HG03565 (cell line): ENCODE measurements at regions not wholly inside any gene's neighbourhood (a gene's known extent, or its start where the extent isn't known, plus 50 kb on each side); places are given as distances from the start of the nearest gene placed in this dataset.
"Not testable (repeated sequence)": the region's sequence is repeated elsewhere in the genome, so short reads cannot be mapped to it uniquely, and the experiment has no call there.

ENCODE experiments used
- ATAC-seq: cut with Tn5 transposase; IDR thresholded peaks from one replicate; pipeline ENCODE4 v1.9.1; 2021; ENCODE audit warnings: mild to moderate bottlenecking, moderate library complexity; ENCODE audit not compliant: unreplicated experiment

DNA sequence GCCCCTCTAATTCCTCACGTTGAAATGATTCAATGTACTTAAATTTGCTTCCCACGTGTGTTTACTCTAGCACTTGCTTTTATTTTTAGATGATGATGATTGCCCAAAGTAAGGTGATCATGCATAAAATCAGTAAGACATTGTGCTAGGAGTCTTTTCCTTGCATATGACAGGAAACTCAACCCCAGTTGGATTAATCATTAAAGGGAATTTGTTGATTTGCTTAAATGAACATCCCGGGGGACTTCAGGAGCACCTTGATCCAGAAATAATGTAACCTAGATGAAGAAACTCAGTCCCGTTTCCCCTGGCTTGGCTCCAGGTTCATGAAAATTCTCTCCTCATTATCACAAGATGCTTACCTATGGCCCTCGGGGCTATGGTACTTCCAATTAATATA lies 106.1 kb upstream of the STC2 start:
- ATAC-seq: no peak

DNA sequence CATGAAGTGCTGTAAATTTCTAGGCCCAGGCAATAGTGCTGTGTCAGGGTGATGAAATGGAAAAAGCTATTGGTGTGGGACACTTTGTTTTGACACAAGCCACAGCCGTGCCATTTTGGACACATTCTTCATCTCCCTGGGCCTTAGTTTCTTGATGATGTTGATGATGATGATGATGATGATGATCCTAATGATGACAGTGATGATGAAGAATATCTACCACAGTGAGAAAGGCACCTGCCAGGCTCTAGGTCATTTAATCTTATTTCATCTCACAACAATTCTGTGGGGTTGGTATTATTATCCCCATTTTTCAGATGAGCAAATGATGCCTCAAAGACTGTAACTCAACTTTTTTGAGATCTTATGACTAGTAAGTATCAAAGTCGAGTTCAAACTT lies 102.2 kb upstream of the STC2 start:
- no peak for ATAC-seq

DNA sequence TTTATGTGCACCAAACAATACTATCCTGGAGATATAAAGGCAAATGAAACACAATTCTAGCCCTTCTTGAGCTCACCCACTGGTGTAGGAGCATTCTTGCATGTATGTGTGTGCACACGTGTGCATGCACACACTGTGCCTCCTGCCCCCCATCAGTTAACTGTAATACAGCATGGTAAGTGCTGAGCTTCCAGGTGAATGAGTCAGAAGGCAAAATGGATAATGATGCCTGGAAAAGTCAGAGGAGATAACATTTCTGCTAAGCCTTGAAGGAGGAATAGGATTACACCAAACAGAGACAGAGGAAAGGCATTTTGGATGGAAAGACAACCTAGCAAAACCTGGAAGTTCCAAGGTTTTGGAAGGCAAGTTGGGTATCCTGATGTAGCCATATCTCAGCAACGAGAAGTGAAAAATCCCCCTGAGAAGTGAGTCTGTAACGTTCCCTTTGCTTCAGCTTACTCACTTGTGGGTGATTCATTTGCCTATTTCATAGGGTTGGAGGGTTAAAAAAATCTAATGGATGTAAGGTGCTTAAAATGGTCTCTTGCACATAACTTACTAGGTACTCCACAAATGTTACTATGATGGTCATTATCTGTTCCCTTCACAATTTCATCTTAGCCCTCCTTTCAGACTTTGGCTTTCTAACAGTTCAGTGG lies 101.4 kb upstream of the STC2 start:
- ATAC-seq: no peak

DNA sequence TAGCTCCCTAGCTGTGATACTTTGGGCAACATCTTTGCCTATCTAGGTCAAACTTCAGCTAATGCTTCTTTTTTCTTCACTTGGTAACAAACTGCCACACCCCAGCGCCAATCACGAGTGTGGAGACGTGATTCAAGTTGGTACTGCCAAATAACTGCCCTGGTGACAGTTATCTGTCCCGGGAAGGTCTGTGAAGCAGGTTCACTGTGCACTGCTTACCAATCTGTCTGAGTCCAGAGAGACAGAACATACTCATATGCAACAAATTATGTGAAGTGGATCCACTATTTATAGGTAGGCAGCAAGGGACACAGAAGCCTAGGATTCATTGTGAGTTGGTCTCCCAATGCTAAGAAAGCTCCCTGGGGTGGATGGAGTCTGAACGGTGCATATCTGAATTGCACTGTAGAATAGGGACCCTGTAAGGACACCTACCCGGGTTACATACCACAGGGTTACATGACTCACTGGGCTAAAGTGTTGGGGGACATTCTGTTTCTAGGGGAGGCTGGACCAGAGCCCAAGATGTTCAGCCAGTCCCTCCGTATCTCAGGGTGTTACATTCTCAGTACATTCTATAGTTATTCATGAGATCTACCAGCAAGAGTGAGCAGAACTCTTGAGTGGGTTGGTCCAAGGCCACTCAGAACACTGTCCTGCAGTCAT lies 95.4 kb upstream of the STC2 start:
- no peak for ATAC-seq

DNA sequence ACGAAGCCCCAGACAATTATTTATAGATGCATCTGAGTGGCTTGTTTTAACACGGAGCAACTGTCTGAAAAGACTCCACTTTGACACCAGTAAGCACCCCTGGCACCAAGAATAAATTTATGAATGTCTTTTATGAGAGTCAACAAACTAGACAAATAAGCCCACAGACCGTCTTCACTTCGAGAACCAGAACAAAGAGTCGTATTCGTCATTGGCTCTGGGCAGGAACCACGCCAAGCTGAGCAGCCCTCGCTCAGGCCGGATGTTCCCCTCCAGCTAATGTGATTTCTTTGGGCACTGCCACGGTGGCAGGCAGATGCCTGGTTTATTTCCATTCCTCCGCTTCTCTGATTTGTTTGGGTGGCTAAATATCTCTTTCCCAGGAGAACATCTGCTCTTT lies 91.9 kb upstream of the STC2 start:
- ATAC-seq: no peak

DNA sequence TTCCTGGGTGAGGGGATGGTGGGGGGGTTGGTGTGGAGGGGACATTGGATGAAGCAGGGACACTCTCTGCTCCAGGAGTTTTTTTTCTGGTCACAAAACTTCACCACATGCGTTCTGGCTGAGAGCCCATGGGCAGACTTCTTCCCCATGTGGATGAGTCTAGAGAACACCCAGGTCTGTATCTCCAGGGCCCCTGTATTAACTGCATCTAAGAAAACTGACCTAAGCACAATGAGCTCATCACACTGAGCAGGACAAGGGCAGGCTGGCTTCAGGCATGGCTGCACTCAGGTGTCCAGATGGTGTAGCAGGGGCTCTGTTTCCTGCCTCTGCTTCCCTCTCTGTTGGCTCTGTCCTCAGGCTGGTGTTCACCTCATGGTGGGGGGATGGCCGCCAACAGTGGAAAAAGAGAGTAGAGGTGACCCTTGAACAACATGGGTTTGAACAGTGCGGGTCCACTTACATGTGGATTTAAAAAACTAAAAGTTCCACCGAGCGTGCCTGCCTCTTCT lies 85.3 kb upstream of the STC2 start:
- no peak for ATAC-seq

DNA sequence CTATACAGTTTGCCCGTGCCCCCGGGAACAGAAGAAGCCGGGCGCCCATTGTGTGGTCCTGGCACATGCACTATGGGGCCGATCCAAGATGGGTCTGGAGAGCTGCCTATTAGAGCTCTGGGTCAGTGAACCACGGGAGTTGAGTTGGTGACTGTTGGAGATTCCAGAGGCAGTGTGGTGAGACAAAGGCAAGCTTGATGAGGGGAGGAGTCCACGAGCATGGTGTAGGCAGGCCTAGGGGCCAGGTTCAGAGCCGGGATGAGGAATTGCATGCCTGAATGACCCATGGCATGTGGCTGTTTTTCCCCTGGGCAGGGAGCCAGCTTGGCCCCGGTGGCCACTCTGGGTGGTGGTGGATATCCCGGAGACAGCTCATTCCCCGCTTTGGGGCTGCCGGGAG lies 84.4 kb upstream of the STC2 start:
- no peak for ATAC-seq

DNA sequence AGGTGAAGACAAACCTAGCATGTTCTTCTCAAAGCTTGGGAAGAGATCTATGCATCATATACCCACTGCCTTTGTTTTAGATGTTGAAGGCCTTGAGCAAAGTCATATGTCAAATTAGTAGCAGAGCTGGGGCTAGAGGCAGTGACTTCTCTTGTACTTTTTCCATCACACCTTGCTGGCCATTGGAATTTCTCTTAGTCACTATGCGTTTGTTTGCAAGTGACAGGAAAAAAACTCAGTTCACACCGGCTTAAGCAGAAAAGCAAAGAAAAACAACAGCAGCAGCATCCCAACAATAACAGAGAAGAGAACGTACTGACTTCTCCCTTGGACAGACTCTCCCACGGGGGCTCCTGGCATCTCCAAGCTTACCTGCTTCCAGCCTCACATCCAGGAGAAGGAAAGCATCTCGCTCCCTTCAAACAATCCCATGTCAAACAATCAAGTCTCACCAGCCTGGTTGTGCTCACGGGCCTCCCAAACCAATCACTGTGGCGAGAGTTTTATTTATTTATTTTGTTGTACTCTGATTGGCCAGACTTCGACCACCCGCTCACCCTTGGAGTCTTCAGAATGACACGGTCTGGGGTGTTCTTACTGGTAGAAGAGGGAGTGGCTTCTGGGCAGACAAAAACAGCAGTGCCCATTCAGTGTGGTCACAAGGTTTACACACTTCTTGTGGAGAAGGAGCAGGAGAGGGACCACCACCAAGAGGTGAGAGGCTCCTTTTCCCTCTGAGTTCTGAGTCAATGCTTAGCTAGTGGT lies 83.8 kb upstream of the STC2 start:
- ATAC-seq: no peak

DNA sequence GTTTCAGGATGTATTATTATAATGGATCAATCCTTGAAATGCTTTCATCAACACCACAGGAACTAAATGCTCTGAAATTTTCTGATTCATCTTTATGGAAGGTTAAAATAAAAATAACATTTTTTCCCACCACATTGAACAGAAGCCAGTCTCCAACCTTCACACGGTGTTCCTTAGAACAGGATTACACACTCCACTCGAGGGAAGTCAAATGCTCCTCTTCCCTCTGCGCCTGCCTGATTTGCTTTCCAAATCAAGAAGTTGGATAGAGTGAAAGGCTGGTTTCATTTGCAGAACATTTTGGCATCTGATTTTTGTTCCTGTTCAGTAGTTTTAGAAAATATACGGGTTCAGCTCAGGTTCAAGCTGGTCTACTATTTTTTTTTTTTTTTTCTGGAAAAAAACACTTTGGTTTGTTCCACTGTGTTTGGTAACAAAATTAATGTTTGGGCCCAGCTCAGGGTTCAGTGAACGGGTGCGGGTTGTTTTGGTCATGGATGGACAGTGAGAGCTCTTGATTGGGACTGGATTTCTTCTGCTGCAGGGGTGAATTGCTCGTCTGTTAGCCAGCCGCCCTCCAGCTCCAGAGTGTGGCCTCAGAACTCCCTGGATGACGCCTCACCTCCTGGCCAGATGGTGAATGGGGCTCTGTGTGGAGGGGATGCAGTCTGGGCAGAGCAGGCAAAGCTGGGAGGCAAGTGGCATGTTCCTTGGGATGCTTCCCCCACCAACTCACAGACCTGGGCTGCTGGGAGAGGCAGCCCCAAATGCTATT lies 82.4 kb upstream of the STC2 start:
- no peak for ATAC-seq

DNA sequence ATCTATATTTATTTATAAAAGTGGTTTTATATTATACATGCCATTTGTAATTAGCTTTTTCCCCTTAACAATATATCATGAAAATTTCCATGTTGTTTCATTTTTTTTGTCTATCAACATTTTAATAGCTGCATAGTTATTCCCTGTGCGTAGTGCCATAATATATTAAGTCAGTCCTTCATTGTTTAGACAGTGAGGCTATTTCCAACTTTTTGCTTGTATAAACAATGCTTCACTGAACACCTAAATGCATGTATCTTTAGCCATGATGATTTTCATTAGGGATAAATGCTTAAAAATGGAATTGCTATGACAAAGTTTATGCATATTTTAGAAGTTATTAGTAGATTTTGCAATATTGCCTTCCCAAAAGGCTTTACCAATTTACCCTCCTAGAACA lies 80.7 kb upstream of the STC2 start:
- no peak for ATAC-seq

DNA sequence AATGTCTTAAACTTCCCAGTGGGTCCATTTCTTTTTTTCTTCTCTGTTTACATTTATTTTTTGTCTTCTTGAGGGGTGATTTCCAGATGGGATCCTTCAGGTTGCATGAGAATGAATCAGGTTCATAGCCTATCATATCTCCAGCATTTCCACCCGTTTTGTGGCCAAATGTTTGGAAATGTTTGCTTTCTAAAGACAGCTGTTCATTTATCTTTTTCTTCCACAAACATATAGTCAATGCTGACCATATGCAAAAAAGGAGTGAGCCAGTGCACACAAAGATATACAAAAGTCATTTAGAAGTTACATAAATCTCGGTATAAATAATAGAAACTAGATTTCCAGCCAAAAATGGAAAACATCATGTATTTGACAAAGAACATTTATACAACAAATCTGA lies 71.6 kb upstream of the STC2 start:
- no peak for ATAC-seq

DNA sequence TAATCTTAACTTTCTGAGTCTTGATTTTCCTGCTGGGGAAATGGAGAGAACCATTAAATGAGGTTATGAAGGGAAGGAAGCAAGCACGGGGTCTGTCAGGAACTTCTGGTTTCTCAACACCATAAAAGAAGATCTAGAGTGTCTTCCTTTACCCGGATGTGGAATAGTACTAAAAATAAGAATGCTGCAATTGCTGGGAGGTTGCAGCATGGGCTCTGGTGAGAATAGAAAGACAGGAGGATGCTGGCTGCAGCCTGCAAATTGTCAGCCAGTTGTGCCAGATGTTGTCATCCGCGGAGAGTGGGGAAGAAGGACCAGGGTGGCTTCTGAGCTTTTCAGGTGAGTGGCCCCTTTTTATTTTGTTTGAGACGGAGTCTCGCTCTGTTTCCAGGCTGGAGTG lies 69.3 kb upstream of the STC2 start:
- no peak for ATAC-seq

DNA sequence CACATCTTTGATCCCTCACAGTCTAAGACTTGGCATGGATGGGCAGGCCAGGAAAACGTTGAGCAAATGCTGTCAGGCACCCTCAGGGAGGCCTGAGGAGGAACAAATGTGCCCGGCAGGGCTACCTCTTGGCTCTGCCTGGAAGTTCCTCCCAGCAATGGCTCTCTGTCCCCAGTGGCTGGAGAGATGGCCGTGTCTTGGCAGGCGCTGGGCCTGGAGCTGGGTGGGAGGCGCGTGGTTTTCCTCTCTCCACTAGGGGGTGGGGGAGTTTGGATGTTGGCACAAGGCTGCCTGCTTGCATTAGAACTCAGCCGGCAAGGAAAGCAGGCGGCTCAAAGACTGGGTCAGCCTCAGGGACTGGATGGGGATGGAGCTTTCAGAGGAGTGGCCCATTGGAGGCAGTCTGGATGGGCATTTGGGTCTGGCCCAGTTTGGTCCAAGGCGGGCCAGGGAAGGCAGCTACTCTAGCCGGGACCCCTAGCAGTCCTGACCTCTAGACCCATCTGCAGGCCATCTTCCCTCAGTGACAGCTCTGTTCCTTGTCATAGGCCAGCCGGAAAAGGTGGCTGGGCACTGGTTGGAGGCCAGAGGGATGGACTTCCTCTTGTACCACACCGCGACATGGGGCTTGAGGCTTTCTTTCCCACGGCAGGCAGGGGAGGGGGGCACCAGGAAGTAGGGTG lies 68.2 kb upstream of the STC2 start:
- no peak for ATAC-seq

DNA sequence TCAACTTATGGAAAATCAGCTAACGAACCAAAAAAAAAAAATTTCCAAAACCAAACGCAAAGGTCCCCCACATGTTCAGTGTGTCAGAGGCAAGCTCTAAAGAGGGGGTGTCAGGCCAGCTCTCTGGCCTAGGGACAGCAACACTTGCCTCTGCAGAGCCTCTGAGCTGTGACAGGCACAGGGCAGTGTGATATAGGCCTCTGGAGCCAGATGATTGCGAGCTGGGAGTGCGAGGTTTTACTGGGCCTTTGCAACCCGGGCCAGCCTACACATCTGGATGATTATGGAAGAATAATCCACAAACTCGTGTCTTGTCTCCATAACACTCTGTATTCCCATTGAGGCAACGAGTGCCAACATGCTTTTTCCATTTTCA lies 67.7 kb upstream of the STC2 start:
- no peak for ATAC-seq

DNA sequence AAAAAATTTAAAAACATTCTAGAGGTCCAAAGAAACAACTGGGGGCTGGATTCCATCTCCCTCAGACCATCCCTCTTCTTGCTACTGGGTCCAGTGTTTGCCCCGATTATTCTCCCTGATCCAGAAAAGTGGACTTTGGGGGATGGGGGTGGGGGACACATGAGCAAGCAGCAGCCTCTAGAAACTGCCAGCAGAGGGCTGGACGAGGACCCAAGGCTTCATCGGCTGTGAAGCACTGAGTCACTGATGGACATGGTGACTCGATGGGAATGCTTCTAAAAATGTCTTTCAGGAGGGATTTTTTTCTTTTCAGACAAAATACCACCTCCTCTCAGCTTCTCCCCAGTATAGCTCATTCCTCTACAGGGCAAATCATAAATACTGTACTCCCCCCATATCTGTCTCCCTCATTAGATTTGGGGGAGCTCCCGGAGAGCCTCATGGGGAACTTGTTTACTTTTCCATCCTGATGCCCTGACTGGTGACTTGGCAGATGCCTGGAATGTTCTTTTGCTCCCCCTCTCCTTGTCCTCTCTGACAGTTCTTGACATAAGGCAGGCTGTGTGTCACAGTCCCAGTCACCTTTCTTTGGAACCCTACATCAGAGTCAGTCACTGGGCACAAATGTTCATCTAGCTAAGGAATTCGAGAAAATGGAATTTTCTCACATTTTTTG lies 67.2 kb upstream of the STC2 start:
- no peak for ATAC-seq

DNA sequence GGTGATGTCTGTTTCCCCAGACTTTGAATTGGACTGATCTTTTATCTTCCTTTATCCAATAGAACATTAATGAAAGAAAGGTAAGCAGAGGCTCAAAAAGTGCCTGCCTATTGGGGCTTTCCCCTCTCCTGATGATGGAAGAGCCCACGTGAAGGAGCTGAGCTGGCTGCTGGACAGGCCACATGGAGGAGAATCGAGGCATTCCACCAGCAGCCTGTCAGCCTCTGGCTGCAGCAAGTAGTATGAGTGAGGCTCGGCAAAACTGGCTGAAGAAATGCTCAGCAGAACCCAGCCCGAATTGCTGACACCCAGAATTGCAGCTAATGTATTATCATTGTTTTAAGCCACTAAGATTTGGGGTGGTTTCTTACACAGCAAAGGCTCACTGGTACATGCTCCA lies 66.5 kb upstream of the STC2 start:
- no peak for ATAC-seq

DNA sequence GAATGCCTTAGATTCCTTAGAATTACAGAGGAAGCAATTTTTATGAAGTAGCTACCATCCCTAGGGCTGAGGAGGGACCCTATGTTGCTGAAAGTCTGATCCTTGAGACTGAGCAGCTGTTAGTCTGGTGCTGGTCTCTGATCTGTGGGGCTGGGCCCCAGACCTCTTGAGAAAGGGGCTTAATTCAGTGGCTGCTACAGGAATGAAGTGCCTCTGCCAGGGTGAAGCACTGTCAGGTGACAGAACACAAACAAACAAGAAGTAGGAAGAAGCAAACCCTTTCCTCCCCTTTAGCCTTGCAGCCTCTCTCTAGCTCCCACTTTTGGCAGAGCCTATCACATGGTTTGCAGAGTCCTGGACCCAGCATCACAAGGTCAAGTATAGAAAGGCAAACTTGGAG lies 64.0 kb upstream of the STC2 start:
- no peak for ATAC-seq

DNA sequence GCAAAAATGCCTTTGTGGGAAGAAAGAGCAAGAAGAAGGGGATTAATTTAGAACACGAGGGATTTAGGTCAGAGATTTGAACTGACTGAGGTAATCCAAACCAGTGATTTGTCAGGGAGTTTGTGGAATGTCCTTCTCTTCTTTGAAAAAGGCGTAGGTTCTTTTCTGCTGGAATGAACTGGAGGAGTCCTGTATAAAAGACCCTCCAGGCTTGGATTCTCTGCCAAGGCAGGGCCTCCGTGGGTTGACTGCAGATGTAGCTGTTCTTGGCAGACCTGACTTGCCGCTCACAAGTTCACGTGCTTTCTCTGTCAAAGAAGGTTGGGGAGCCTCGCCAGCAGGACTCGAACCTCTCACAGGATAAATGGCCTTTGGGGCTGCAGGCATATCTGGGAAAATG lies 62.8 kb upstream of the STC2 start:
- no peak for ATAC-seq

DNA sequence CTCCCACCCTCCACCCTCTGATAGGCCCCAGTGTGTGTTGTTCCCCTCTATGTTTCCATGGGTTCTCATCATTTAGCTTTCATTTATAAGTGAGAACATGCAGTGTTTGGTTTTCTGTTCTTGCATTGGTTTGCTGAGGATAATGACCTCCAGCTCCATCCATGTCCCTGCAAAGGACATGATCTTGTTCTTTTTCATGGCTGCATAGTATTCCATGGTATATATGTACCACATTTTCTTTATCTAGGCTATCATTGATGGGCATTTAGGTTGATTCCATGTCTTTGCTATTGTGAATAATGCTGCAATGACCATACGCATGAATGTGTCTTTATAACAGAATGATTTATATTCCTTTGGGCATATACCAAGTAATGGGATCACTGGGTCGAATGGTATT lies 59.1 kb upstream of the STC2 start:
- not testable (repeated sequence) for ATAC-seq

DNA sequence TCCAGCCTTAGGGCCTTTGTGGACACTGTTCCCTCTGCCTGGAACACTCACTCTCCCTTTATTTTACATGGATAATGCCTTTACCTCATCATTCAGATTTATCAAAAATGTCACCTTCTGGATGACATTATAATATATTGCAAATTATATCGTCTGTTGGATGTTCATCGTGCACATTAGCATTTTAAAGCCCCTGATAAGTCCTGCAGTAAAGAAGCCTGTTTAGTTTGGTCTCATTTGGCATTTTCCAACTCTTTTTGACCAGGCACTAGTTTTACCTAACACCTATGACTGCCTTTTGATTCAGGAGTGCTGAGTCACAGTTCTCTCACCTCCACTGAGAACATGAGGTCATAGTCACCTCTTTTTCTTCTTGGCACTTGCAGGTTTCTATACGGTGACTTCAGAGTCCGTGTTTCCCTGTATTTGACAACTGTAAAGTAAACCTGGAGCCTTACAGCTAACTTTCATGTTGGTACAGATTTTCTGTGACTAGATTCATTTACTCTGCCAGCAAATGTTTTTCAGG lies 57.7 kb upstream of the STC2 start:
- no peak for ATAC-seq
